Activated T-cell treated with anti-CD3 and anti-CD28 coated beads, Interleukin-2, amount 50 U/mL, for 72 hours (primary cell): ENCODE measurements at regions not wholly inside any gene's neighbourhood (a gene's known extent, or its start where the extent isn't known, plus 50 kb on each side); places are given as distances from the start of the nearest gene placed in this dataset.
"Not testable (repeated sequence)": the region's sequence is repeated elsewhere in the genome, so short reads cannot be mapped to it uniquely, and the experiment has no call there.

Source experiments
- ATAC-seq, 2 donors: fragments of 150-1000 bp; cut with Tn5 transposase; replicated peaks in 1 of 2; 2 replicates each; pipeline ENCODE4 v1.10.0; 2021; ENCODE audit warnings: moderate library complexity in 2 of 2, mild to moderate bottlenecking in 1 of 2
- DNase-seq, 2 donors: peaks; one replicate each; pipeline ENCODE4 v3.0.0; 2021 to 2022; ENCODE audit warnings: mixed read lengths in 1 of 2
- H3K27ac Mint-ChIP-seq: one replicate; pipeline ENCODE4 v1.8.0; 2022; ENCODE audit warnings: mild to moderate bottlenecking, moderate library complexity, mixed read lengths
- H3K27me3 Mint-ChIP-seq: one replicate; pipeline ENCODE4 v1.8.0; 2022; ENCODE audit warnings: low read depth, mixed read lengths
- H3K36me3 Mint-ChIP-seq, 2 donors: one replicate each; pipeline ENCODE4 v1.8.0; 2022; ENCODE audit warnings: mixed read lengths in 2 of 2, mild to moderate bottlenecking in 1 of 2; ENCODE audit not compliant: insufficient read depth in 2 of 2
- H3K4me1 Mint-ChIP-seq: one replicate; pipeline ENCODE4 v1.8.0; 2022; ENCODE audit warnings: low read depth, mixed read lengths
- H3K4me3 Mint-ChIP-seq, 2 donors: one replicate each; pipeline ENCODE4 v1.8.0; 2022; ENCODE audit warnings: mild to moderate bottlenecking in 2 of 2, mixed read lengths in 2 of 2, moderate library complexity in 2 of 2
- H3K9me3 Mint-ChIP-seq, 2 donors: one replicate each; pipeline ENCODE4 v1.8.0; 2022; ENCODE audit warnings: mixed read lengths in 2 of 2

GRCh38 chr5:36393656-36394428, 92.1 kb upstream of the RANBP3L start:
- Mint-ChIP-seq H3K27ac (no peak overlapping the region), H3K36me3 (no peaks in the 10 kb centered on the region), H3K4me1 (no peaks in the 10 kb centered on the region), H3K27me3 (peaks cover 16% of the 10 kb centered on the region), H3K4me3 (no peak overlapping the region), H3K9me3 (no peaks in the 10 kb centered on the region)
- ATAC-seq, result no peak
- no peak for DNase-seq

DNA sequence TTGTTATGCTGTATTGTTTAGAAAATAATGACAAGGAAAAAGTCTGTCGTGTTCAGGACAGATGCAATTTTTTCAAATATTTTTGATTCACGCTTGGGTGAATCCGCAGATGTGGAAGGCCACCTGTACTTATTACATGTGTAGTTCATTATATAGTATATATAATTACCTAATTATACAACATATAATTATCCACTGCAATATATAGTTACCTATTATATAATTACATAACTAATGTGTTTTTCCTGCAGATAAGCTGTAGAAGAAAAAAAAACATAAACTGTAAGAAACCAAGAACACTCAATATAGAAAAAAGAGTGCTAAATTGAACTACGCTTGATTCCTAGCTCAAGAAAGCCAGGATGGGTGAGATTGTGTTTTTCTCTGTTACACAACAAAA, 93.6 kb upstream of the RANBP3L start:
- Mint-ChIP-seq H3K36me3 (no peaks in the 10 kb centered on the region), H3K4me1 (no peaks in the 10 kb centered on the region), H3K27me3 (peaks cover 7% of the 10 kb centered on the region), H3K9me3 (no peaks in the 10 kb centered on the region), H3K27ac (no peak overlapping the region), H3K4me3 (no peak overlapping the region)
- DNase-seq, result no peak
- no peak for ATAC-seq

- H3K4me1 Mint-ChIP-seq, DNase-seq: not testable (repeated sequence)
Measured at GRCh38 chr5:36395947-36396346, 94.2 kb upstream of the RANBP3L start.

GRCh38 chr5:36396640-36397039, 94.9 kb upstream of the RANBP3L start:
- no peak overlapping the region for H3K27ac Mint-ChIP-seq
- H3K27me3 Mint-ChIP-seq, result no peaks in the 10 kb centered on the region
- H3K4me1 Mint-ChIP-seq, result no peaks in the 10 kb centered on the region
- ATAC-seq (no peak), DNase-seq (no peak)
- H3K4me3 Mint-ChIP-seq, result no peak overlapping the region
- no peaks in the 10 kb centered on the region for H3K36me3 Mint-ChIP-seq
- no peaks in the 10 kb centered on the region for H3K9me3 Mint-ChIP-seq

More at GRCh38 chr5:36395947-36396346, 94.2 kb upstream of the RANBP3L start:
- not testable (repeated sequence) for H3K9me3 Mint-ChIP-seq, ATAC-seq, H3K27ac Mint-ChIP-seq, H3K36me3 Mint-ChIP-seq, H3K4me3 Mint-ChIP-seq, H3K27me3 Mint-ChIP-seq

GRCh38 chr5:36397901-36398536, 96.3 kb upstream of the RANBP3L start:
- Mint-ChIP-seq H3K27me3 (no peaks in the 10 kb centered on the region), H3K4me1 (no peaks in the 10 kb centered on the region), H3K9me3 (no peaks in the 10 kb centered on the region), H3K4me3 (no peak overlapping the region), H3K36me3 (no peaks in the 10 kb centered on the region), H3K27ac (no peak overlapping the region)
- no peak for DNase-seq
- ATAC-seq, result no peak

DNA sequence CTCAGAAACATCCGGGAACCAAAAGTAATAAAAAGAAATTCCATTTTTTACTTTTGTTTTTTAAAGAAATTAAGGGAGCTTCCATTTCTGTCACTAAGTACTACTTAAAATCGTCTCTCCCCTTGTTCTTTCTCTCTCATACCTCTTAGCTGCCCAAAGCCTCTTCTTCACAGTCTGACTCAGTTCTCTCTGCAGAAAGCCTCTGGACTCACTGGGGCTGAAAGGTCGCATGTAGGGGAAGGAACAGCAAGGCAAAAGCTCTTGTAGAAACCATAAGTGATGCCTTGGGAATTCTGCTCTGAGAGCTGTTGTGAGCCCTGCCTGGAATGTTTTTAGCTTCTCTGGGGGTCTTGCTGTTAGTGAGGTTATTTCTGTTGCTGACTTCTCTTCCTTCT, 100.8 kb upstream of the RANBP3L start:
- Mint-ChIP-seq H3K36me3 (no peaks in the 10 kb centered on the region), H3K4me1 (no peaks in the 10 kb centered on the region), H3K27ac (no peak overlapping the region), H3K27me3 (peaks cover 12% of the 10 kb centered on the region), H3K4me3 (no peak overlapping the region), H3K9me3 (no peaks in the 10 kb centered on the region)
- DNase-seq, result no peak
- ATAC-seq, result no peak

GRCh38 chr5:36403632-36404311, 102.1 kb upstream of the RANBP3L start:
- DNase-seq (no peak), ATAC-seq (no peak)
- no peak overlapping the region for H3K27ac Mint-ChIP-seq
- no peaks in the 10 kb centered on the region for H3K36me3 Mint-ChIP-seq
- H3K4me3 Mint-ChIP-seq, result no peak overlapping the region
- no peaks in the 10 kb centered on the region for H3K4me1 Mint-ChIP-seq
- H3K9me3 Mint-ChIP-seq, result peaks cover 0 to 2% of the 10 kb centered on the region in 2 donors
- peaks cover 12% of the 10 kb centered on the region for H3K27me3 Mint-ChIP-seq

- no peak overlapping the region for H3K27ac Mint-ChIP-seq
- H3K4me1 Mint-ChIP-seq, result no peaks in the 10 kb centered on the region
Measured at GRCh38 chr5:36406023-36406422, 104.3 kb upstream of the RANBP3L start.

DNA sequence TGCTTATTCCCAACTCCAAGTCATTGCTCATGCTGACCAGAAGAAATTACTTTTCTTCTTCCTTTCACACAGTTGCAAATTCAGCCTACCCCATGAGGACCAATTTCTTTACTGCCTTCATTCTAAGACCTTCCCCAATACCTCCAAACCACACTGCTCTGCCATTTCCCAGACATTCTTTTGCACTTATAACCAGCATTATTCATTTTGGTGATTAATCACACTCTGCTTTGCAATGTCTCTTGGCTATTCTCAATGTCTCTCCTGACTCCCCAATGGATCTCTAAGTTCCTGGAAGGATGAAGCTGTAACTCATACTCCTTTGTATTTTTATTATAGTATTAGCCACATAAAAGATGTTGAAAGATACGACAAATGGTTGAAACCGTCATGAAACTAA, 105.7 kb upstream of the RANBP3L start:
- Mint-ChIP-seq H3K4me3 (no peak overlapping the region), H3K36me3 (no peaks in the 10 kb centered on the region), H3K4me1 (no peaks in the 10 kb centered on the region), H3K27ac (no peak overlapping the region), H3K27me3 (peaks cover 12% of the 10 kb centered on the region), H3K9me3 (peaks cover 2 to 3% of the 10 kb centered on the region in 2 donors)
- DNase-seq (no peak), ATAC-seq (no peak)

More at GRCh38 chr5:36406023-36406422, 104.3 kb upstream of the RANBP3L start:
- ATAC-seq, result no peak
- no peak for DNase-seq
- Mint-ChIP-seq H3K4me3 (no peak overlapping the region), H3K36me3 (no peaks in the 10 kb centered on the region), H3K9me3 (peaks cover under 1 to 2% of the 10 kb centered on the region in 2 donors), H3K27me3 (peaks cover 12% of the 10 kb centered on the region)

GRCh38 chr5:36409711-36410110, 108.0 kb upstream of the RANBP3L start:
- H3K27ac Mint-ChIP-seq, H3K27me3 Mint-ChIP-seq, ATAC-seq, H3K4me3 Mint-ChIP-seq, H3K9me3 Mint-ChIP-seq, DNase-seq, H3K4me1 Mint-ChIP-seq, H3K36me3 Mint-ChIP-seq: not testable (repeated sequence)

DNA sequence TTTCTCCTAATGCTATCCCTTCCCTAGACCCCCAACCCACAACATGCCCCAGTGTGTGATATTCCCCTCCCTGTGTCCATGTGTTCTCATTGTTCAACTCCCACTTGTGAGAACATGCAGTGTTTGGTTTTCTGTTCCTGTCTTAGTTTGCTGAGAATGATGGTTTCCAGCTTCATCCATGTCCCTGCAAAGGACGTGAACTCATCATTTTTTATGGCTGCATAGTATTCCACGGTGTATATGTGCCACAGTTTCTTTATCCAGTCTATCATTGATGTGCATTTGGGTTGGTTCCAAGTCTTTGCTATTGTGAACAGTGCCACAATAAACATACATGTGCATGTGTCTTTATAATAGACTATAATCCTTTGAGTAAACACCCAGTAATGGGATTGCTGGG, 109.0 kb upstream of the RANBP3L start:
- not testable (repeated sequence) for H3K27me3 Mint-ChIP-seq

GRCh38 chr5:36414869-36415282, 113.2 kb upstream of the RANBP3L start:
- no peaks in the 10 kb centered on the region for H3K36me3 Mint-ChIP-seq
- ATAC-seq (no peak), DNase-seq (no peak)
- peaks cover 7% of the 10 kb centered on the region for H3K4me1 Mint-ChIP-seq
- no peaks in the 10 kb centered on the region for H3K27me3 Mint-ChIP-seq
- H3K27ac Mint-ChIP-seq, result no peak overlapping the region
- H3K4me3 Mint-ChIP-seq, result no peak overlapping the region
- peaks cover 0 to 3% of the 10 kb centered on the region in 2 donors for H3K9me3 Mint-ChIP-seq

More for the DNA sequence above, 109.0 kb upstream of the RANBP3L start:
- not testable (repeated sequence) for DNase-seq, H3K4me3 Mint-ChIP-seq, H3K4me1 Mint-ChIP-seq, ATAC-seq, H3K9me3 Mint-ChIP-seq, H3K36me3 Mint-ChIP-seq, H3K27ac Mint-ChIP-seq

- Mint-ChIP-seq H3K27me3 (no peaks in the 10 kb centered on the region), H3K4me1 (peaks cover 8% of the 10 kb centered on the region), H3K27ac (no peak overlapping the region), H3K4me3 (no peak overlapping the region), H3K36me3 (no peaks in the 10 kb centered on the region), H3K9me3 (no peaks in the 10 kb centered on the region)
- no peak for ATAC-seq
- no peak for DNase-seq
Measured at GRCh38 chr5:36416605-36417004, 114.9 kb upstream of the RANBP3L start.
